ENCODE measurements at regions not wholly inside any gene's neighbourhood (a gene's known extent, or its start where the extent isn't known, plus 50 kb on each side); places are given as distances from the start of the nearest gene placed in this dataset.

DNA sequence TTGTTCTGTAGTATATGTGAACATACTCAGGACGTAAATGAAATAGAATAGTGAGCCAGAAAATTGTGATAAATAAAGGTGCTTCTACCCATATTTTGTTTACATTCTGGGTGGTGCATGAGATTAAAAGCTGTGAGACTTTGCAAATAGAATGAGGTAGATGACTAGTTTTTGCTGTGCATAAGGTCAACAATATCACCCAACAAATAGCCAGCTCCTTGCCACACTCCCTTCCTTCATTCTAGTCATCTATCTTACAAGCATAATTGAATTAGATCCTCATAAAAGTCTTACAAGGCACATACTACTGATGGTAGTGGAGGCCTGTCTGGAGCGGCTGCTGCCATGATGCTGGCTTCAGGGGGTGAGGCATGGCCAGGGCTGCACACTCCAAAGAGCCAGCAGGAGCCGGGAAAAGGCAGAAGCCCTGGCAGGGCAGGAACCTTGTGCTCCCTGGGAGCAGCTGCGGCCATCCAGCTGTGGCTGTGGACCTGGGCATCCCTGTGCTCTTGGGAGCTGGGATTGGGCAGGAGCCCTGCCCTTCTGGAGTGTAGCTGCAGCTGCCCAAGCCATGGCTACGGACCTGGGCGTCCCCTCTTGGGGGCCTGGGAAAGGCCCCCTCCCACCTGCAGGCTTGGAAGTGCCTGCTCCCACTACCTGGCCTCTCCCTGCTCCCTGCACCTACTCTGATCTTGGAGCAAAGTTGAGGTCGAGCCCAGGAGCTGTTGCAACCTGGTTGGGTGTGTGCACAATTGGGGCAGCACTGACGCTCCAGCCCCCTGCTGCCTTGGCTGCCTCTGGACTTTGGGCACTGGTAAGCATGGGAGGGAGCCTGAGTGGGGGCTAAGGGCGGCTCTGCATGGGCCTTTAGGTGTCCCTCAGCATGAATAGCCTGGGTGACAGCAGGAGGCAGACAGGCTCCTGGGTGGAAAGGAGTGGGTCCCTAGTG lies 112.8 kb downstream of the DACT1 start:
- TF ChIP-seq, protein P1, sequence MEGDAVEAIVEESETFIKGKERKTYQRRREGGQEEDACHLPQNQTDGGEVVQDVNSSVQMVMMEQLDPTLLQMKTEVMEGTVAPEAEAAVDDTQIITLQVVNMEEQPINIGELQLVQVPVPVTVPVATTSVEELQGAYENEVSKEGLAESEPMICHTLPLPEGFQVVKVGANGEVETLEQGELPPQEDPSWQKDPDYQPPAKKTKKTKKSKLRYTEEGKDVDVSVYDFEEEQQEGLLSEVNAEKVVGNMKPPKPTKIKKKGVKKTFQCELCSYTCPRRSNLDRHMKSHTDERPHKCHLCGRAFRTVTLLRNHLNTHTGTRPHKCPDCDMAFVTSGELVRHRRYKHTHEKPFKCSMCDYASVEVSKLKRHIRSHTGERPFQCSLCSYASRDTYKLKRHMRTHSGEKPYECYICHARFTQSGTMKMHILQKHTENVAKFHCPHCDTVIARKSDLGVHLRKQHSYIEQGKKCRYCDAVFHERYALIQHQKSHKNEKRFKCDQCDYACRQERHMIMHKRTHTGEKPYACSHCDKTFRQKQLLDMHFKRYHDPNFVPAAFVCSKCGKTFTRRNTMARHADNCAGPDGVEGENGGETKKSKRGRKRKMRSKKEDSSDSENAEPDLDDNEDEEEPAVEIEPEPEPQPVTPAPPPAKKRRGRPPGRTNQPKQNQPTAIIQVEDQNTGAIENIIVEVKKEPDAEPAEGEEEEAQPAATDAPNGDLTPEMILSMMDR (IDR thresholded peaks at IDR 0.05) = no peak
- no peak for TF ChIP-seq POLR2A (IDR thresholded peaks at IDR 0.05)
